ENCODE measurements at regions not wholly inside any gene's neighbourhood (a gene's known extent, or its start where the extent isn't known, plus 50 kb on each side); places are given as distances from the start of the nearest gene placed in this dataset.

DNA sequence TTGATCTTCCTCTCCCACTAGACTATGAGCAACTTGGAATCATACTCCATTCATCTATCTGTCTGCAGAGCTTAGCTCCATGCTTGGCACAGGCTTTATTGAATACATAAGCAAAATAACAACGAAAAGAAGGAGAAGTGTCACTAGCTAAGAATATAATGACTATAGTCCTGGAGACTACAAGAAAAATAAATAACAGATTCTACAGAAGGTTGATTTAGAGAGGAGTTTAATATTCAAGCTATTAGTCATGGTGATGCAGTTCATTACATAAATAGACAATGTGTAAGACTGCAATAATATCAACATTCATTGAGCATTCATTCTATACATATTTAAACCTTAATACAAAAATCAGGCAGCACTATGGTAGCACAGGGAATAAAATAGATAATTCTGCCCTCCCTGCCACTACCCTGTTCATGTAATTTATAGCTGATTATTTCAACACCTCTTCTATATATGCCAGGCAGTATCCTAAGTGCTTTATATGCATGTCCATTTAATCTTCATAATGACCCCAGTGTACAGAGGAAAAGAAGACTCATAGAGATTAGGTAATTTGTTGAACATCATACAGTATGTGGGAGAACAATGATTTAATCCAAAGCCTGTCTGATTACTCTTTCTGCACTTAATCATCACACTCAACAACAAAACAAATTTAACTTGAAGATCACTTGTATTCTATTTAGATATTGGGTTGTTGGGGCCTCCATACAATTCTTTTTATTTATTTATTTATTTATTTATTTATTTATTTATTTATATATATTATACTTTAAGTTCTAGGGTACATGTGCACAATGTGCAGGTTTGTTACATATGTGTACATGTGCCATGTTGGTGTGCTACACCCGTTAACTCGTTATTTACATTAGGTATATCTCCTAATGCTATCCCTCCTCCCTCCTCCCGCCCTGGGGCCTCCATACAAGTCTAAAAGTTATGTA is 165.3 kb downstream of the RNF152 start:
- DNase-seq: no peak

DNA sequence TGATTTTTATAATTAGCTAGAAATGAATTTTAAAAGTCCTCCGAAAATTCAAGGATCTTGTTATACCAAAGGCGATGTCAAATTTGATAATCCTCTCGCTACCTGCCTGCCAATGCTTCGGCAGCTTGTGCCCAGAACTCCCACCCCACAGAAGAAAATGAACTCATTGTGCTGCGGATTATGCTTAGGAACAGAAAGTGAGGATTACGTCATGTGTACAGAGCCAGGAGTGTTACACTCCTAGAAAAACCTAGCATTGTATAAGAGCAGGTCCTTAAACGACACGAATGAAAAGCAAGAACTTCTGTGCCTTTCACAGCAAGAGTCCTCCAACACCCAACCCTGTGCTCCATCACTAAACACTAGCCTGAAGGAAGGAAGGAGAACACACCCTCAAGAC is 168.3 kb downstream of the RNF152 start:
- DNase-seq: no peak

DNA sequence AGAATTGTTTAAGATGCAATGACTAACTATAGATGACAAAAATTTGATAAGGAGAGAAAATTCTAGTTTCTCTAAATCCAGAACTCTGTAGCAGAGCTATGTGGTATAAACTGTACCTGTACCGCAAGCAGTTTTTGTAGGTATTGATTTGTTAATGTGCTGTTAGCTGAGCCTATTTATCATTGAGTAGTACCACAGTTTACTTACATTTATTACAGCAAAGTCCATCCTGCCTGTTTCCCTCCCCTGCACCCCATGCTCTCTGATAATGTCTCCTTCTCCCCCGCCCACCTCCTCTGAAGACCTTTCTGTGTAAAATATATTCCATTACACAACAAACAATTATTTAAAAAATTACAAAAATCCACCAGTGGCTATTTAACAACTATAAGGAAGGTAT is 170.6 kb downstream of the RNF152 start:
- no peak for DNase-seq

DNA sequence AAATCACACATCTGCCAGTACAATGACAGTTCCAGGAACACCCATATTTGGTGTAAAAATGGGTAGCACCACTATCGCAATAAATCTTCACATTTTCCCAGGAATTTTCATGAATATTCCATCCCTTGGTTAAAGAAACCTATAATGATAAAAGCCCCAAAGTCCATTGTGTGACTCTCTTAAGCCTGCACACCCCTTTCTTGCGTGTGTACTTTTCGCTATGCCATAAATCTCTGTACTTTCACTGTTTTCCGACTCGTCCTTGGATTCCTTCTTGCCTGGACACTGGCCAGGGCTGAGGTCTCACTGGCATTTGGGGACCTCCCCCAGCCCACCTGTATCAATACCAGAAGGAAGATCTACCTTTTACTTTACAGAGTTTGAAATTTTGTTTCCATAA is 172.3 kb downstream of the RNF152 start:
- no peak for DNase-seq

DNA sequence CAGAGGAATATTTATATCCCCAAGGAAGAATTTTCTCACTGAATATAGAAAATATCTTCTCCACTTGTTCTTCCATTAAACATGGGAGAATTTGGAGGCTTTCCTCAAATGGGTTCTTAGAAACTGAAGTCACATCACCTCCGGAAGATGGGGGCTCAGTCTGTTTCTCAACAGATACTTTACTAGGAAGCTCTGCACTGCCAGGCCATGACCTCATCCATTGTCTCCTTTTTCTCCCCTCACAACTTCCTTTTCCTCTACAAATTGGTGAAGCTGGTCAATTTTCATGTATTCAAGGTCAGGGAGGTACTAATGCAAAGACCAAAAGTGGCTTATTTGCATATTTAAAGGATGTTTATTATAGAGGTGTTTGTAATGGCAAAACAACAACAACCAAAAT is 173.1 kb downstream of the RNF152 start:
- no peak for DNase-seq

DNA sequence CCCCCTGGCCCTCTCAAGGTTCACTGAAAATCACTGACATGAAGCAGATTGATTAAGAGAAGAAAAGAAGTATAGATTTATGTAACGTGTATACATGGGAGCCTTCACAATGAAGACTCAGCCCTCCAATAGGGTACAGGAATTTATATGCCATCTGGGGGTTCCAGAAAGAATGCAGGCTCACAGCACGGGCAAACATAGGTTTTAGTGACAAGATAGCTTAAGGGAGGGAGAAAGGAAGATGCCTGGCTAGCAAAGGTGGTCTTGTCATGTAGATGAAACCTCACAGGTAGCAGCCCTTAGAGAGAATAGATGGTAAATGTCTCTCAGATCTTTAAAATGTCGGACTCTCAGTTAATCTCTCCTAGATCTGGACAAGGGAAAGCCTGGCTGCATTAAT is 173.9 kb downstream of the RNF152 start:
- DNase-seq: no peak

DNA sequence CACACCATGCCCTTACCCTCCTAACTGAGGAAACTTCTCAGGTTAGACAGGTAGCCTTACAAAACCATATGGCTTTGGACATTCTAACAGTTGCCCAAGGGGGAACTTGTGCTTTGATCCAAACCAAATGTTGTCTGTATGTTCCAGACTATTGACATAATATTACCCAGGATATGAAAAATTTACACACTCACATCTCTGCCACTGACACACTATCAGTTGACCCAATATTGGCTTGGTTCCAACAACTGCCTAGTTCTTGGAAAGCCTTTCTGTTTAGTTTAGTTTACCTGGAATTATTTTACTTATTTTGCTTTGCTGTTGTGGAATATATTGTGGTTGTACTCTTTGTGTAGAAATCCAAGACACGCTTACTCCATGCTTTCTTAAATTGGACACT is 178.4 kb downstream of the RNF152 start:
- no peak for DNase-seq

DNA sequence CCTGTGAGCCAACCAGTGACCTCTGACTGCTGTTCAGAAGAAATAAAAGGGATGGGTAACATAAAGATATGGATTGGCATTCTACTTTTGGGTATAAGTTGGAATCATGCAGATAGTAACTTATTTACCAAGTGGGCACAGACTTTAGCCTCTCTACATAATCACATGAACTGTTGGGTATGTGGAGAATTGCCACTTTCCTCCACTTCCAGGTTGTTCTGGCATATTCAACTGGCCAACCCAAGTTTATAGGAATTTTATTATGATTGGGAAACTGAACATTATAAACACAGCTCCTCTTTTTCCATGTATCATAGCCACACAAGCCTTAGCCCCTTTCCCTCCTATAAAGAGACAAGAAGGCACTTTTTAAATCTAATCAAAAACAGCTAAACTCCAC is 179.3 kb downstream of the RNF152 start:
- DNase-seq: no peak

DNA sequence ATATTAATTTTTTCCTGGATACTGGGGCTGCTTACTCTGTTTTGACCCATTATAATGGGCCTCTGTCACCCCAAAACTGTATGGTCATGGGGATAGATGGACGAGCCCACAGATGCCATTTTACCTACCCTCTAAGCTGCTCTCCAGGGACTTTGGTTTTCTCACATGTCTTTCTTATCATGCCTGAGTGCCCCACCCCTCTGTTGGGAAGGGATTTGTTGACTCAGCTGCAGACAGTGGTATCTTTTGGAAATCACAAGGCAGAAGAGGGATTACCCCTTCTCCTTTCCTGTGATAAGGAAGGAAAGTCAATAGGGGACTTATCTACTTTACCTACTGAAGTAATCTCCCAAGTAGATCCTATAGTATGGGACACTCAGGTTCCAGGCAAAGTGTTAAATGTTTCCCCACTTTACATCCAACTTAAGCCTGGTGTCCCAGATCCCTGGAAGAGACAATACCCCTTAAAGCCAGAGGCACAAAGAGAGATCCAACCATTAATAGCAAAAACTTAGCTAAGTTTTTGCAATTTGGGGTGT is 182.7 kb downstream of the RNF152 start:
- no peak for DNase-seq

DNA sequence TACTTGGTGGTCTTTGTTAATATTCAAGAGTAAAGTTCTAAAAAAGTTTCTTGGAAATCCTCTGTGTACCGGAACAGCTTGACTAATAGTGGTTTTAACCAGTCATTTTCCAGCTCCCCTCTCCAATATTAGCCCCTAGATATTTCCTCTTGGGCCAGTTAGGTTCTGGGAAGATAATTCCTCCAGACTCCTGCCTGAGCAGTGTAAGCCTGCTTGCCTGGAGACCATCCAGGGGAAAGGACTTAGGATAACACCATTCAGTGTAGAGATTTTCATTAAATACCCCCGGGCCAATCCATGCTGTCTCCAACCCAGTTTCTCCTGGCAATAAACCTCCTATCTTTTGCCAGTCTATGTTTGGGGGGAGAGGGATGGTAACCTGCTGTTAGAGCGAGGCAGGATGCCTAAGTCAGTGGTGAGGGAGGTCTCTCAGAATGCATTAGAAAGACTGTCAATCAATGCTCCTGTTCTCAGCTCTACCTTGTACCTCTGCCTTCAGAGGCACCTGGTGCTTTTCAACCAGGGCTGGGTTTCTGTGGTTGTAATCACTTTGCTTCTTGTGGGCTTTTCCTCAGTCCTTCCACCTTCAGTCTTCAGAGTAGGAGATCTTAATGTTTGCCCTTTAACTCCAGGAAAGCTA is 186.4 kb downstream of the RNF152 start:
- DNase-seq: no peak

DNA sequence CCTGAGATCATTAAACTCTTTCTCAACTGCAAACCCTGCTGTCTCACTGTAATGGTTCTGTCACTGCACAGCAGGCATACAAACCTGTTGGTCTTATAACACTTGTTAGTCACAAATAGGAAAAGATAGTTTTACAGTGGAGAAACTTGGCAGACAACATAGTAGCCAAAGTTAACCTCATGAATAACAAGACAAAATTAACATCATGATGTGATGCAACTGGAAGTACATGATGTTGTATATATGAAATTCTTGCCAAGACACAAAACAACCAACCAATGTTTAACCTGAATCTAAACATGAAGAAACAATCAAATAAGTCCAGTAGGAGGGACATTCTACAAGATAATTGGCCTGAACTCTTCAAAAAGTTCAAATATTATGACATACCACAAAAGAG is 189.3 kb downstream of the RNF152 start:
- DNase-seq: no peak

DNA sequence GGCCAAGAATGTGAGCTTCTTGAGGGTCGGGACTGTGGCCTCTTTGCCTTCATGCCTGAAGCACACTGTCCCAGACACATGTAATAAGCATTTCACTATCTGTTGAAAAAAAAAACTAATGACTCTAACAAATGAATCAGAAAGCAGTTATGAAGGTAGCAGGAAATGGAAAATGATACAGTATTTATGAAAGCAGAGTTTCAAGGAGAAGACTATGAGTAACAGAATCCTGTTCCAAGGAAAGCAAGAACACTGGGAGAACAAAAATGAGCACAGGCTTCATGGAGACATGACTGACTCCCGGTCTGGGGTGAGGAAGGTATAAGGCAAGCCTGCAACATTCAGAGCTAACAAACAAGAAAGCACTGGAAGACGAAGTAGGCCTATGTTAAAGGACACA is 190.8 kb downstream of the RNF152 start:
- DNase-seq: no peak

DNA sequence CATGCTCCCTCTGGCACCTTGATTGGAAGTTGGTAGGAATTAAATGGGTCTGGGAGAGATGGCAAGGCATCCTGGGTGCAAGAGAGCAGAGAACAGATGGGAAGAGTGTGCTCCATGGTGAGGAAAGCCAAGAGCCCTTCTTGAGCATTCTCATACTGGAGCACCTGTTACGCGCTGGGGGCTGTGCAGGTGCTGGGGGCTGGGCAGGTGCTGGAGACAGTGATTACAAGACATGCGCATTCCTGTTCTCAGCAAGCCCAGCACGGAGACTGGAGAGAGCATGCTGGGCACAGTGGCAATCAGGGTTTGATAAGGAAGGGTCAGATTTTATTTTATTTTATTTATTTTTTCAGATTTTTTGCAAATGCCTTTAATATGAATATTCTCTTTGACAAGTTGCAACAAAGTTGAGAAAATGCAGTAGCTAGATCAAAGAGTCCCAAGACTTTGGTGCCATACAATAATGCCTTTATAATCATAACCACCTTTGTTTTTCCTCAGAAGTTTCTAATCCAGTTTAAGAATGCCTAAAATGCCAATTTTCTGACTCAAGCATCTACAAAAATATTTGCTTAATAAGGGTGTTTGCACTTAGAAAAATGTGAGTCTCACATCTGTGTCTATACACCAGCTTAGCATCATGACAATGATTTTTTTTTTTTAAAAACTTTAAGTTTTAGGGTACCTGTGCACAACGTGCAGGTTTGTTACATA is 193.3 kb downstream of the RNF152 start:
- DNase-seq: no peak

DNA sequence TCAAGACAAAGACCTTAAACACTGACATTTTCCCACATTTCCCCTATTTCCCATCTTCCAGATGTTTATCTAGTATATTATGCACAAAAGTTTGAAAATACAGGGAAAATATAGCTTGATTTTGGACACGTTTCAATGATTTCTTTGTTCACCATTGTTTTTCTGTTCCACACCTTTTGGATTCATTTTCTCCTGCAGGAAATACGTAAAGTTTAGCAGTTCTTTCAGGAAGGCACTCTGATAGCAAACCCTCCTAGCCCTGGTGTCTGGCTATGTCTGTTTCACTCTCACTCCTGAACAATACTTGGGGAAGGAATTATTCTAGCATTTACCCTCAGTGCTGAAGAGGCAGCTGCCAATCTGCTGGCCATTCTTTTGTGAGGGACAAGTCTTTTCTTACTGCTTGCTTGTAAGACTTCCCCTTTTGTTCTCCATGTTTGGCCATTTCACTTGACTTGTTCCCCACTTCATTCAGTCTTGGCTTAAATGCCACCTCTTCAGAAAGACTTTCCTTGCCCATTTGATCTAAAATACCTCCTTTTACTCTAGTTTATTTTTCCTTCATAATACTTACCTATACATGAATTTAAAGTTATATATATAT is 195.4 kb downstream of the RNF152 start:
- no peak for DNase-seq

DNA sequence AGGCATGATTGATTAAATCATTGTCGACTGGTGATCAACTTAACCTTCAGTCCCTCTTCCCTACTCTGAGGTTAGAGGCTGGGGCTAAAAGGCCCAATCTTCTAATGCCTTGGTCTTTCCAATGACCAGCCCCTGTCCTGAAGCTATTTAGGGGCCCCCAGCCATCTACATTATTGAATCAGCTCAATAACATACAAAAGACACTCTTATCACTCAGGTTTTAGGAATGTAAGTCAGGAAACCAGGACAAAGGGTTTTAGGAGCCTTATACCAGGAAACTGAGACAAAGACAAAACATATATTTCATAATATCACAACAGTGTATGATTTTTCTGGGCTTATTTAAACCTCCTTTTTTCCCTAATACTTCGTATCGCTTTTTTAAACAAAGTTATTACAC is 198.6 kb downstream of the RNF152 start:
- no peak for DNase-seq

DNA sequence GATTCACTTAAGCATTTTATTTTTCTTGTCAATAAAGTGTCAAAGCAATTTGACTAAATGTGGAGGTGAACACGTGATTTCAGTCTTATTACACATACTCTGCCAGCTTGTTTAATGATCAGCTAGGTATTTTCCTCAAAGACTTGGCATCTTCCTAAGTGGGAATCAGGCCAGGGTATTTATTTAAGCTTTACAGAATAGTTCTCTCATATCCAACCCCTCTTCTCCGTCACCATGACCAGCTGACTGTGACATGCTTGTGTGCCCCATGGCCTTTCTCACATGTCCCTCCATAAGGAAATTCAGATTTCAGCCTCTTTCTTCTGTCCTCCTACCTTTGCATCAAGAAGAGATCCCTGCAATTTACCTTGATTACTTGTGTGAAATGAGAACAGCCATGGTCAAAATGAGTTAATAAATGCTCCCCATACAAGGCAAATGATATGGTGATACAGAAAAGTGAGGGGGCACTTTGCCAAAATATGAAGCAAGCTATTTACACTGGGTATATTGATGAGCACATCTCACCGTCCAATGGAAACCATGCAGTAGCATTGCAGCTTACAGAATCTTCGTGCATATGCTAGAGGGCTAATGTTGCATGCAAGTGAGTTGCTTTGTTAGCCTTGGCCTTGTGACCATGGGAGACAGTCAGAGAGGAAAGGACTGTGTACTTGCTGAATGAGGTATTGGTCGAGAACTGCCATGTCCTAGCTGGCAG is 202.2 kb downstream of the RNF152 start:
- no peak for DNase-seq

DNA sequence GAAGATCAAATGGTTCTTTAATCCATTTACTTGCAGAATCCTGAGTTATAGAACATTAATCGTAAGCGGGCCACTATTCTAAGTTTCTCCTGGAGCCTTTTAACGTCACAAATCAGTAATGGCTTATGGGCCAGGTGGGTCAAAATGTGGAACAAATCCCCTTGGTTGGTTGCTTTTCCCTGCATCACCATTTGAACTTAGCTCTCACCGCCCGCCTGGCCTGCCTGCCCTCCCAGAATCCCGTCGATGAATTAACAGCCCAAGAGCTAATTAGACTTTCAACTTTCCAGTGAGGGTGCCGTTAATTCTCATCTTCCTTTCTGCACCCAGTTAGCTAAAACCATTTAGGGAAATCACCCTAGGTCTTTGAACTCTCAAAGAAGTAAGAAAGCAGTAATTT is 205.5 kb downstream of the RNF152 start:
- DNase-seq: no peak

DNA sequence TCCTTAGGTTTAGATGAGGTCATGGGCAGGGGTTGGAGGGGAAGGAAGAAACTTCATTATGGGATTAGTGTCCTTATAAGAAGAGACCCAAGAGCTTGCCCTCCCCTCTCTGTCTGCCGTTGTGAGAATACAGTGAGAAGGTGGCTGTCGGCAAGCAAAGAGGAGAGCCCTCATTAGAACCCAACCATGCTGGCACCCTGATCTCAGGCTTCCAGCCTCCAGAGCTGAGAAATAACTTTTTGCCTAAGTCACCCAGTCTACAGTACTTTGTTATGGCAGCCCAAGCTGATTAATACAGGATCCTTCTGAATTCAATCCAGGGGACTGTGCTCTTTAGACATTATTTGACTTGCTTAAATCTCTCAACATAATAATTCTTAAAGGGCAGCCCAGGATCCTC is 209.0 kb downstream of the RNF152 start:
- DNase-seq: no peak

DNA sequence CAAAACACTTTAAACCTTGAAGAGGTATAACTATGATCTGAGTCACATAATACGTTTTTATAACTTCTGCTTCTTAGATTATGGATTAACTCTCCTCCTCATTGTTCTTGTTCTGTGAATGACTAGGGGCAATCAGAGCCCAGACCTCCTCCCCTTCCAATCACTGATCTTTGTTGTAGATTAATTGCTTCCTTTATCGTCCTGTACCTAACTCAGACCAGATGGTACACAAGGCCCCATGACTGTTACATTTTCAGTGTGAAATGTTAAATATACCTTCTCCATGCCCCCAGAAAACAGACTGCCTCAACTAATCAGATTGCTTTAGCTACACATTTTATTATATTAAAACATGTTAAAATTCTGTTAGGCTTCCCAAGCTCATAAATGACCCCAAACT is 211.7 kb downstream of the RNF152 start:
- DNase-seq: no peak

DNA sequence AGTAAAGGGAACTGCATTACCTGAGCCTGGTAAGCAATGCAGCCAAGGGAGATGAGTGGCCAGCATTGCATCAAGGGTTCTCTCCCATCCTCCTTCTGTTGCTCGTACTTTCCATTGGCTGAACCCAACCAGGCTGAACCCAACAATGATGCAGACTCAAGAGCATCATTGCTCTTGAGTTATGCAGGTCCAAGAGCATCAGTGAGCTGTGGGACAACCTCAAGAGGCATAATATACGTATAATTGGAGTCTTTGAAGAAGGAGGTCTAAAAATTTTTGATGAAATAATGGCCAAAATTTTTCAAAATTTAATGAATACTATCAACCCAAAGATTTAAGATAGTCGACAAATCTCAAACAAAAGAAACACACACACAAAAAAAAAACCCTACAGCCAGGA is 213.0 kb downstream of the RNF152 start:
- DNase-seq: no peak

DNA sequence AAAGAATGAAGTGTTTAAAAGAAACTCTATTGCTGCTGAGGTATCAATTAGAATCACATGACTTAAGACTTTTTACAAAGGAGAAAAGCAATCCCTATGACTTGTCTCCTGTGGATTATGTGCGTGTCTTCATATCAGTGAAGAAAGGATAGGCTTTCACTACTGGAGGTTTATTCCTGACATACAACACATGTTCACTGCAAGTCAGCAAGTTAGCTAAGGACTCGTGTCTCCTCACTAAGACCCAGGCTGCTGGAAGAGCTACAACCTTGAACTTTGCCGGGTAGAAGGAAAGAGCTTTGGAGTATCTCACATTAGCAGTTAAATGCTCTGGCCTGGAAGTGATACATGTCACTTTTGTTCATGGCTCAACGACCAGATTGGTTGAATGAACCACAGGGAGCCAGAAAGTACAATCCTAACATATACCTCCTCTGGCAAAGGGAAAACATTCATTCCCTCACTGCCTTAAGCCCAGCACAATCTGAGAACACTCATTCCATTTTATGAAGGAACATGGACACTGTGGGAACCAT is 215.3 kb downstream of the RNF152 start:
- no peak for DNase-seq

DNA sequence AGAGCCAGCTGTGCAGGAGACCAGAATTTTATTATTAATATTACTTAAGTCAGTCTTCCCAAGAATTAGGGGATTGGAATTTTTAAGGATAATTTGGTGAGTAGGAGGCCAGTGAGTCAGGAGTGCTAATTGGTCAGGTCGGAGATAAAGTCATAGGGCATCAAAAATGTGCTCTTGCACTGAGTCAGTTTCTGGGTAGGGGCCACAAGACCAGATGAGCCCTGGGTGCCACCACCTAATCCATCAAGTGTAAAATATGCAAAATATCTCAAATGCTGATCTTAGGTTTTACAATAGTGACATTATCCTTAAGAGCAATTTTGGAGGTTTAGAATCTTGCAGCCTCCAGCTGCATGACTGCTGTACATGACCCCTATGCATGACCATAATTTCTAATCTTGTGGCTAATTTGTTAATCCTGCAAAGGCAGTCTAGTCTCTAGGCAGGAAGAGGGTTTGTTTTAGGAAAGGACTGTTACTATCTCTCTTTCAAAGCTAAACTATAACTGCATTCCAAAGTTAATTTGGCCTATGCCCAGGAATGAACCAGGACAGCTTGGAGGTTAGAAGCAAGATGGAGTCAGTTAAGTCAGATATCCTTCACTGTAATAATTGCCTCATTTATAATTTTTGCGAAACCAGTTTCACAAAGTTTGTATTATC is 215.9 kb downstream of the RNF152 start:
- no peak for DNase-seq
